PC-9 (cell line): ENCODE measurements at regions not wholly inside any gene's neighbourhood (a gene's known extent, or its start where the extent isn't known, plus 50 kb on each side); places are given as distances from the start of the nearest gene placed in this dataset.

Source experiments
- EZH2 ChIP-seq: fragments of 200-600 bp; sonication (generic); IDR thresholded peaks from 2 replicates; pipeline ENCODE4 v1.8.0; 2017; ENCODE audit warnings: antibody characterized with exemption, low read depth
- TF ChIP-seq, protein P1 (sequence below): fragments of 200-600 bp; sonication (generic); conservative IDR thresholded peaks from 2 replicates; pipeline ENCODE4 v1.6.1; 2017; ENCODE audit warnings: mixed run types, antibody characterized with exemption, mild to moderate bottlenecking, moderate library complexity

GRCh38 chr2:173711816-173712215 lies 253.4 kb downstream of the SP3 start:
- TF ChIP-seq, protein P1, sequence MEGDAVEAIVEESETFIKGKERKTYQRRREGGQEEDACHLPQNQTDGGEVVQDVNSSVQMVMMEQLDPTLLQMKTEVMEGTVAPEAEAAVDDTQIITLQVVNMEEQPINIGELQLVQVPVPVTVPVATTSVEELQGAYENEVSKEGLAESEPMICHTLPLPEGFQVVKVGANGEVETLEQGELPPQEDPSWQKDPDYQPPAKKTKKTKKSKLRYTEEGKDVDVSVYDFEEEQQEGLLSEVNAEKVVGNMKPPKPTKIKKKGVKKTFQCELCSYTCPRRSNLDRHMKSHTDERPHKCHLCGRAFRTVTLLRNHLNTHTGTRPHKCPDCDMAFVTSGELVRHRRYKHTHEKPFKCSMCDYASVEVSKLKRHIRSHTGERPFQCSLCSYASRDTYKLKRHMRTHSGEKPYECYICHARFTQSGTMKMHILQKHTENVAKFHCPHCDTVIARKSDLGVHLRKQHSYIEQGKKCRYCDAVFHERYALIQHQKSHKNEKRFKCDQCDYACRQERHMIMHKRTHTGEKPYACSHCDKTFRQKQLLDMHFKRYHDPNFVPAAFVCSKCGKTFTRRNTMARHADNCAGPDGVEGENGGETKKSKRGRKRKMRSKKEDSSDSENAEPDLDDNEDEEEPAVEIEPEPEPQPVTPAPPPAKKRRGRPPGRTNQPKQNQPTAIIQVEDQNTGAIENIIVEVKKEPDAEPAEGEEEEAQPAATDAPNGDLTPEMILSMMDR = no peak
- no peak for TF ChIP-seq EZH2
